C4-2B (cell line): ENCODE measurements at regions not wholly inside any gene's neighbourhood (a gene's known extent, or its start where the extent isn't known, plus 50 kb on each side); places are given as distances from the start of the nearest gene placed in this dataset.

Source experiments
- H3K27ac ChIP-seq: fragments of 450-650 bp; 2 replicates; pipeline ENCODE4 v1.5.1; 2017
- CTCF ChIP-seq: fragments of 450-650 bp; conservative IDR thresholded peaks from 2 replicates; pipeline ENCODE4 v1.5.1; 2017; ENCODE audit warnings: mild to moderate bottlenecking
- ZFX ChIP-seq: fragments of 450-650 bp; IDR thresholded peaks from 2 replicates; pipeline ENCODE4 v1.6.1; 2017

GRCh38 chr4:33709247-33709646 is 2535.1 kb downstream of the ARAP2 start:
- TF ChIP-seq ZFX (no peak), CTCF (no peak)
- H3K27ac ChIP-seq, result no peak overlapping the region

- H3K27ac ChIP-seq, result no peak overlapping the region
Measured at GRCh38 chr4:33711826-33712225, 2532.5 kb downstream of the ARAP2 start.

DNA sequence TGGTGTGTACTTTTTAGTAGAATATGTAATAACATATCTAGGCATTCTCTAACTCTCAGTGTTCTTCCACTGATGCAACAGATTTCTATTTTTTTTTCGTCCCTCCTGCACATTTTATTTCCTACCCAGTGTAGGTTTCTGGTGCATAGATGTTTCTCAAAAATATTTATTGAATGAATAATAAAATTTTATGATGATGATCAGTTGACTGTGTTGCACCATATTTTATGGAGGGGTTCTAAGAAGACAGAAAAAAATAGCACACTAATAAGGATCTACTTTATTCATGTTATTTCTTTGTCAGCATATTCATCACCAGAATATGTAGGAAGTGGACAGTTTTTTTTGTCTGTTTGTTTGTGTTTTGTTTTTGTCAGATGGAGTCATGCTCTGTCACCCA is 2529.3 kb downstream of the ARAP2 start:
- no peak overlapping the region for H3K27ac ChIP-seq
- no peak for TF ChIP-seq ZFX
- no peak for TF ChIP-seq CTCF

More at GRCh38 chr4:33711826-33712225, 2532.5 kb downstream of the ARAP2 start:
- no peak for TF ChIP-seq ZFX
- no peak for TF ChIP-seq CTCF

- no peak overlapping the region for H3K27ac ChIP-seq
- TF ChIP-seq ZFX (no peak), CTCF (no peak)
Measured at GRCh38 chr4:33715841-33716395, 2528.4 kb downstream of the ARAP2 start.

DNA sequence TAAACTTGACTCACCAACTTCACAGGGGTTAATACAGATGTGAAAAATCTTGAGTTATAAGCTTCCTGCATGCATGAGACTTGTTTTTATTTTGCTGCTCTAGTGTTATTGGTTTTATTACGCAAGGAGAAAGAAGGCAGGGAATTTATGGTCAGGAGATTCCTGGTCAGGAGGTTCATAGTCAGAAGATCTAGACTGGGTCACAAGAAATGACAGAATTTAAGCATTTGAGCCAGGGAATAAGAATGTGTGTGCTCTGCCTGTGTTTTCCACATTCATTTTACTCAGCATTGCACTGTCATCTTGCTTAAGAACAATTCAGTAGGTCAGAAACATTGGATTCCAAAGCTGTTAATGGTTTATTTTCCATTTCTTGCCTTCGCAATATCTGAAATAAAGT is 2522.1 kb downstream of the ARAP2 start:
- TF ChIP-seq ZFX, result no peak
- no peak overlapping the region for H3K27ac ChIP-seq

GRCh38 chr4:33722800-33723516 is 2521.4 kb downstream of the ARAP2 start:
- no peak overlapping the region for H3K27ac ChIP-seq
- peak; percentile 42 for TF ChIP-seq CTCF
- TF ChIP-seq ZFX, result no peak

DNA sequence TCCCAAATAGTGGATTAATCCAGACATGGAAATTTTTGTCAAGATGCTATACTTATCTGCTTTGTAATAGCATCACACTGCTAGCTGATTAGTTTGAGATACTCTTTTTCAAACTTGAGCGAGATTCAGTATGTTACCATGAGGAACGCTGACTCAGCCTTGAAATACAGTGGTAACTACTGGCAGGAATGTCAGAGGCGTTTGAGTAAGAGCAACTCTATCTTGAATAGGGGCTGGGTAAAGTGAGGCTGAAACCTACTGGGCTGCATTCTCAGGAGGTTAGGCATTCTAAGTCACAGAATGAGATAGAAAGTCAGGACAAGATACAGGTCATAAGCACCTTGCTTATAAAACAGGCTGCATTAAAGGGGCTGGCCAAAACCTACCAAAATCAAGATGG is 2519.6 kb downstream of the ARAP2 start:
- no peak overlapping the region for H3K27ac ChIP-seq
- TF ChIP-seq ZFX (no peak), CTCF (no peak)

DNA sequence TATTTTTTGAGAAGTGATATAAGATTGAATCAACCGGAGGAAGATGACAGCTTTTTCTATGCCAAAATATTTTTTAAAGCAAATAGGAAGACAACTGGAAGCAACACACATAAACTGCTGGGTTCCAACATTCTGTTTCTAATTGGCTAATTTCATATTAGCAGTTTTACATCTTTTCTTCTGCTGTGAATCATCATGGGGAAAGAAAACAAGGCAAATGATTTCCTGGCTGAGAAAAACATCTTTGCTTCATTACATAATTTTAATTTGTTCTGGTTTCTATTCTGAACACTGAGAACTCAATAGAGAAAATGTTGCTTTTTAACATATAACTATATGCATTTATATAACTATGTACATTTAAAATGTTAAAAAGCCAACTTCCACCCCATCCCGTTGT is 2518.5 kb downstream of the ARAP2 start:
- TF ChIP-seq CTCF (no peak), ZFX (no peak)
- no peak overlapping the region for H3K27ac ChIP-seq
